ENCODE measurements at regions not wholly inside any gene's neighbourhood (a gene's known extent, or its start where the extent isn't known, plus 50 kb on each side); places are given as distances from the start of the nearest gene placed in this dataset.

- Histone ChIP-seq H3K27me3 (replicated peaks; ENCODE audit: control insufficient read depth, insufficient read depth, low read length) (no peaks in the 10 kb centered on the region; the same call in 1 of the 2 replicates), H3K4me3 (replicated peaks; ENCODE audit: low read depth, low read length) (no peak overlapping the region), H3K36me3 (ENCODE audit: control insufficient read depth, insufficient read depth, low read length) (no peaks in the 10 kb centered on the region)
- DNase-seq (ENCODE audit: extremely low read depth, insufficient read length), result no peak
- no peak for TF ChIP-seq CTCF (IDR thresholded peaks at IDR 0.05; ENCODE audit: insufficient read depth, low read length, poor library complexity, severe bottlenecking)
Measured at GRCh38 chr7:49295146-49295545, 370.8 kb downstream of the CDC14C start.

GRCh38 chr7:49297958-49298357 lies 373.6 kb downstream of the CDC14C start:
- H3K27me3 ChIP-seq (replicated peaks; ENCODE audit: control insufficient read depth, insufficient read depth, low read length), result no peaks in the 10 kb centered on the region
- no peak overlapping the region for H3K4me3 ChIP-seq (replicated peaks; ENCODE audit: low read depth, low read length)
- H3K36me3 ChIP-seq (ENCODE audit: control insufficient read depth, insufficient read depth, low read length), result no peaks in the 10 kb centered on the region
- no peak for TF ChIP-seq CTCF (IDR thresholded peaks at IDR 0.05; ENCODE audit: insufficient read depth, low read length, poor library complexity, severe bottlenecking)
- DNase-seq (ENCODE audit: extremely low read depth, insufficient read length), result no peak

GRCh38 chr7:49308787-49309186 lies 384.4 kb downstream of the CDC14C start:
- H3K4me3 ChIP-seq (replicated peaks; ENCODE audit: low read depth, low read length), result no peak overlapping the region
- no peak for TF ChIP-seq CTCF (IDR thresholded peaks at IDR 0.05; ENCODE audit: insufficient read depth, low read length, poor library complexity, severe bottlenecking)
- H3K36me3 ChIP-seq (ENCODE audit: control insufficient read depth, insufficient read depth, low read length), result no peaks in the 10 kb centered on the region
- DNase-seq (ENCODE audit: extremely low read depth, insufficient read length), result no peak
- H3K27me3 ChIP-seq (replicated peaks; ENCODE audit: control insufficient read depth, insufficient read depth, low read length), result no peaks in the 10 kb centered on the region

- no peak for DNase-seq (ENCODE audit: extremely low read depth, insufficient read length)
- TF ChIP-seq CTCF (IDR thresholded peaks at IDR 0.05; ENCODE audit: insufficient read depth, low read length, poor library complexity, severe bottlenecking), result no peak
- H3K36me3 ChIP-seq (ENCODE audit: control insufficient read depth, insufficient read depth, low read length), result no peaks in the 10 kb centered on the region
- H3K4me3 ChIP-seq (replicated peaks; ENCODE audit: low read depth, low read length), result no peak overlapping the region
- H3K27me3 ChIP-seq (replicated peaks; ENCODE audit: control insufficient read depth, insufficient read depth, low read length), result no peaks in the 10 kb centered on the region
Measured at GRCh38 chr7:49320083-49320482, 395.7 kb downstream of the CDC14C start.

GRCh38 chr7:49321843-49322242 lies 397.5 kb downstream of the CDC14C start:
- Histone ChIP-seq H3K4me3 (replicated peaks; ENCODE audit: low read depth, low read length) (no peak overlapping the region), H3K27me3 (replicated peaks; ENCODE audit: control insufficient read depth, insufficient read depth, low read length) (no peaks in the 10 kb centered on the region), H3K36me3 (ENCODE audit: control insufficient read depth, insufficient read depth, low read length) (no peaks in the 10 kb centered on the region)
- no peak for TF ChIP-seq CTCF (IDR thresholded peaks at IDR 0.05; ENCODE audit: insufficient read depth, low read length, poor library complexity, severe bottlenecking)
- no peak for DNase-seq (ENCODE audit: extremely low read depth, insufficient read length)

GRCh38 chr7:49322476-49322875 lies 398.1 kb downstream of the CDC14C start:
- TF ChIP-seq CTCF (IDR thresholded peaks at IDR 0.05; ENCODE audit: insufficient read depth, low read length, poor library complexity, severe bottlenecking), result no peak
- DNase-seq (ENCODE audit: extremely low read depth, insufficient read length), result no peak
- no peaks in the 10 kb centered on the region for H3K27me3 ChIP-seq (replicated peaks; ENCODE audit: control insufficient read depth, insufficient read depth, low read length)
- no peaks in the 10 kb centered on the region for H3K36me3 ChIP-seq (ENCODE audit: control insufficient read depth, insufficient read depth, low read length)
- H3K4me3 ChIP-seq (replicated peaks; ENCODE audit: low read depth, low read length), result no peak overlapping the region
